Pancreas (tissue), 10 donors: ENCODE measurements at regions not wholly inside any gene's neighbourhood (a gene's known extent, or its start where the extent isn't known, plus 50 kb on each side); places are given as distances from the start of the nearest gene placed in this dataset.

ENCODE experiments used
- ATAC-seq, 4 donors: fragments of 200-7000 bp; cut with Tn5 transposase; one replicate each; pipeline versions ENCODE4 v1.8.0 to v1.9.1; 2020; ENCODE audit warnings: mild to moderate bottlenecking in 4 of 4, moderate library complexity in 4 of 4
- DNase-seq, 6 donors: peaks; one replicate each; pipeline ENCODE4 v3.0.0-alpha.2; 2020
- FAIRE-seq: peaks from 2 replicates; lab custom pipeline; 2012; peaks lifted over from hg19 to GRCh38; lab: Jason Lieb, UNC
- H3K27ac ChIP-seq, 4 donors: fragments of 200-600 bp; sonication (generic); 1 replicate in 3 of 4; 2 replicates in 1 of 4; pipeline versions ENCODE4 v1.5.0 to v1.8.0; 2020
- H3K27me3 ChIP-seq, 4 donors: fragments of 200-600 bp; one replicate each; pipeline ENCODE4 v1.8.0; 2021
- H3K36me3 ChIP-seq, 3 donors: fragments of 200-600 bp; sonication (generic) in 1 of 3; one replicate each; pipeline versions ENCODE4 v1.5.0 to v1.8.0; 2020 to 2021
- H3K4me1 ChIP-seq, 3 donors: fragments of 200-600 bp; one replicate each; pipeline ENCODE4 v1.8.0; 2021
- H3K4me3 ChIP-seq, 4 donors: fragments of 200-600 bp; sonication (generic) in 2 of 4; one replicate each; pipeline versions ENCODE4 v1.5.0 to v1.8.0; 2020 to 2021
- H3K9me3 ChIP-seq, 4 donors: fragments of 200-600 bp; one replicate each; pipeline ENCODE4 v1.8.0; 2021
- CTCF ChIP-seq, 4 donors: fragments of 200-600 bp; sonication (generic) in 3 of 4; IDR thresholded peaks; one replicate each; pipeline versions ENCODE4 v1.5.0 to v1.8.0; 2021; ENCODE audit warnings: antibody characterized with exemption in 4 of 4
- WGBS, 2 donors: extraction: QIAGEN DNeasy Blood & Tissue Kit; methylation state at CpG; one replicate each; pipeline ENCODE4 v1.1.7; 2013; 5-methylcytosine and 5-hydroxymethylcytosine counted together
- intact Hi-C, 3 donors: fragments of 100-400 bp; cut with DNase I; formaldehyde crosslinking; loops; one replicate each; pipeline versions ENCODE4 v1.11.1 to v1.14.2; 2022
- donor health status: healthy with polysubstance abuse.
- donor health status: DM: no; HTN: no; CAD: no; lungs with moderate emphysema.
- donor health status: DM: no; HTN: no; CAD: no.
- donor health status: control.
- donor health status: control.
- donor health status: Bipolar disorder and iron deficiency.
- donor health status: DM: yes; HTN: yes; CAD: no.
- donor health status: DM: no; HTN: no; CAD: no.
- donor health status: DM: no; HTN: no; CAD: no.
- donor health status: DM: yes; HTN: yes; CAD: no.

DNA sequence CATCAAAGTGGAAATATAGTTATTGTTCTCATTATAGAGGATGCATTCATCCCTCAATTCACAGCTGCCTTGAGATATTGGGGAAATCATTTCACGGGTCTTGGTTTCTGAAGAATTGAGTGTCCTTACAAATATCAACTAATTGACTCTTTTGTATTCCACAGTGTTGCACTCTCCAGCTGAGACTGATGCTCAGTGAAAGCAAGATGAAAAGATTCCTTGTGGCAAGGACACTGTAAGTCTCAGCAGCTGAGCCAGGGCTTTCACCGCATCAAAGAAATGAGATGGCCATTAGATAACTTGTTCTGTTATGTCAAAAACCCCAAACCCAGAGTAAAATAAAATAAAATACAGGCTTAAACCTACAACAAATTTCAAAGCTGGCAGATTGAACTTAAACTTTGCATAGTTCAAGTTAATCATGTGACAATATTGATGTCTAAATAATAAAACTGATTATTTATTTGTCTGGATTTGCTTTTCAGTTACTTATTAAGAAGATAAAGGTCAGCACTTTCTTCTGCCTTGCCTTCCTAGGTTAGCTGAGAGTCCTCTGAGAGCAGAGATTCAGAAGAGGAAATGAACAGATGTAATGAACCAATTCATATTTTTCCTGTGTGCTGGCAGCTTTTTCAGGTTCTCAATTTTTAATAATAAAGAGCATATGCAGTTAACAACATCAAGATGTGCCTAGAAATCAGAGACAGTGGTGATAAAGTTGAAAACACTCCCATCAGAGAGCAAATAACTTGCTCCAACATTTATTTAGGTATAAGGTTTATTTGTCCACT is 82.4 kb upstream of the SMLR1 start:
- DNase-seq (no peak), FAIRE-seq (no peak), ATAC-seq (no peak)
- 34% methylated on average over 2 of the region's 2 CpGs for WGBS, 2 donors
- H3K27me3 ChIP-seq: no peaks in the 10 kb centered on the region
- H3K27ac ChIP-seq: no peak overlapping the region
- H3K4me3 ChIP-seq: no peak overlapping the region
- no peak for TF ChIP-seq CTCF (IDR thresholded peaks at IDR 0.05)
- no peaks in the 10 kb centered on the region for H3K36me3 ChIP-seq
- no peaks in the 10 kb centered on the region for H3K4me1 ChIP-seq
- no peaks in the 10 kb centered on the region for H3K9me3 ChIP-seq
- intact Hi-C loops: no loop called here

- Histone ChIP-seq H3K9me3 (no peaks in the 10 kb centered on the region), H3K4me1 (no peaks in the 10 kb centered on the region), H3K4me3 (no peak overlapping the region), H3K27ac (no peak overlapping the region), H3K27me3 (no peaks in the 10 kb centered on the region), H3K36me3 (no peaks in the 10 kb centered on the region)
- intact Hi-C loops: no loop called here
- TF ChIP-seq CTCF (IDR thresholded peaks at IDR 0.05): no peak
- ATAC-seq: no peak
- DNase-seq: no peak
- WGBS, 2 donors: 77 to 85% methylated on average over 1 of the region's 1 CpG
- no peak for FAIRE-seq
Observed at GRCh38 chr6:130748041-130748440, 79.2 kb upstream of the SMLR1 start.

DNA sequence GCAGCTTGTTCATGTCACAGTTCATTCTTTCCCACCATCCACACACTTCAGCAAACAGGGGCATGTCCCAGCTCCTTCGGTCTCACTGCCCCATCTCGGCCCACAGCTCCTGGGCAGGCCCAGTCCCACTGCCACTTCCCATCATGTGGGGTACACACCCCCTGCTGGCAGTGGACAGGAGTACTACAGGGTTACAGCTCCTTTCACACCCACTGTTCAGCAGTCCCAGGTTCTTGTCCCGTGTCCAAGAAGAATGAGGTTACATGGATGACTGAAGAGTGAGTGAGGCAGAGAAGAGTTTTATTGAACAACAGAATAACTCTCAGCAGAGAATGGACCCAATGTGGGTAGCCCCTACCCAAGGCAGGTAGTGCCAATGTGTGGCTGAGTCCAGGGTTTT is 77.8 kb upstream of the SMLR1 start:
- Histone ChIP-seq H3K4me1 (no peaks in the 10 kb centered on the region), H3K9me3 (no peaks in the 10 kb centered on the region), H3K27me3 (no peaks in the 10 kb centered on the region), H3K27ac (no peak overlapping the region), H3K36me3 (no peaks in the 10 kb centered on the region), H3K4me3 (no peak overlapping the region)
- no peak for DNase-seq
- ATAC-seq: no peak
- intact Hi-C loops: no loop called here
- no peak for FAIRE-seq
- no peak for TF ChIP-seq CTCF (IDR thresholded peaks at IDR 0.05)
- WGBS, 2 donors: 74 to 93% methylated on average over 3 of the region's 3 CpGs

DNA sequence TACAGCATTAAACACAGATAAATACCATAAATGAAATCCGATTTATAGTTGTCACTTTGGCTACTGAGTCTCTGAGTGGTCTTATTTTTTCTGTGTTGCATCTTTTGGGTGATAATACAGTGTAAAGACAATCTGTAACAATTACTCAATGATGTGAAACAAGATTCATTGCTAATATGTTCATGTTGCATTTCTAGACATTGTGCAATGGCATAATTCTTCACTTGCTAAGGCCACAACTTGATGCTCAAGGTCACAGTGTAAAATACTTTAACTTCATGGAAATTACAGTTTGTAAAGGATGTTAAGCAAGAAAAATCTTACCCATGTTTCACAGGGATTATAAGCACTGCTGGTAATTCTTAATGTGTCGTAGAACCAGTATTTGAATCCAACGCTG is 74.9 kb upstream of the SMLR1 start:
- intact Hi-C loops: no loop called here
- FAIRE-seq (no peak), DNase-seq (no peak), ATAC-seq (no peak)
- Histone ChIP-seq H3K4me1 (no peaks in the 10 kb centered on the region), H3K36me3 (no peaks in the 10 kb centered on the region), H3K27me3 (no peaks in the 10 kb centered on the region), H3K27ac (no peak overlapping the region), H3K9me3 (no peaks in the 10 kb centered on the region), H3K4me3 (no peak overlapping the region)
- 55 to 66% methylated on average over 3 of the region's 3 CpGs for WGBS, 2 donors
- TF ChIP-seq CTCF (IDR thresholded peaks at IDR 0.05): no peak

DNA sequence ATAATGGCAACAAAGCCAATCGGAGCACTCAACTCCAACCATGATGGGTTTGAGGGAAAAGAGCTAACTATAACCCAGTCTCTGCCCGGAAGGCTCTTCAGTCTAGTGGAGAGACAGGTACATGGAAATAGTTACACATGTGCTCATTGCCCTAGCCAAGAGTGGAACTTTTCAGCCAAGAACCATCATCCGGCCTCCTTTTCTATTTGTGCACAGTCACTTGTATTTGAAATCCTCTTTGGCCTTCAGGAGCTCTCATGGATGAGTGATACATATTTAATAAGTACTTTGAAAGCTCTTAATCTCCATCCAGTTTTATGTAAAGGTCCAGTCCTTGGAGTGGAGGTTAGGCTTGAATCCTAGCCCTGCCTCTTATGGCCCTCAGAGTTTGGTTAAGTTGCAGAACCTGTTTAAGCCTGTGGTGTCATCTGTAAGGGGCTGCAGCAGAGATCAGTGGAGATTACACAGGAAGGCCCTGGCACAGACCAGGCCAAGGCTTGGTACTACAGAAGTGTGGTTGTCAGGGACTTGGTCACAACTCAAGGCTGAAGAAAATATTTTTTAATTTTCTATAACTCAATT is 72.3 kb upstream of the SMLR1 start:
- intact Hi-C loops: no loop called here
- Histone ChIP-seq H3K9me3 (no peaks in the 10 kb centered on the region), H3K27me3 (no peaks in the 10 kb centered on the region), H3K36me3 (no peaks in the 10 kb centered on the region), H3K27ac (no peak overlapping the region), H3K4me3 (no peak overlapping the region), H3K4me1 (no peaks in the 10 kb centered on the region)
- no peak for TF ChIP-seq CTCF (IDR thresholded peaks at IDR 0.05)
- FAIRE-seq (no peak), DNase-seq (no peak), ATAC-seq (no peak)
- WGBS, 2 donors: 81 to 84% methylated on average over 3 of the region's 3 CpGs
